ENCODE measurements at regions not wholly inside any gene's neighbourhood (a gene's known extent, or its start where the extent isn't known, plus 50 kb on each side); places are given as distances from the start of the nearest gene placed in this dataset.

GRCh38 chr6:150534553-150534952 lies 65.1 kb upstream of the PLEKHG1 start:
- TF ChIP-seq EZH2phosphoT487 (IDR thresholded peaks at IDR 0.05; ENCODE audit: borderline replicate concordance, low read depth, low read length): no peak
- TF ChIP-seq CTCF (conservative IDR thresholded peaks at IDR 0.05; ENCODE audit: low read length): no peak

Data from OCI-LY7 (cell line).